Left colon (tissue), 2 donors: ENCODE measurements at regions not wholly inside any gene's neighbourhood (a gene's known extent, or its start where the extent isn't known, plus 50 kb on each side); places are given as distances from the start of the nearest gene placed in this dataset.
"Not testable (repeated sequence)": the region's sequence is repeated elsewhere in the genome, so short reads cannot be mapped to it uniquely, and the experiment has no call there.

Experiments used
- ATAC-seq: fragments of 200-7000 bp; cut with Tn5 transposase; one replicate; pipeline ENCODE4 v1.9.1; 2020; ENCODE audit warnings: mild to moderate bottlenecking, moderate library complexity
- DNase-seq, 2 donors: peaks; one replicate each; pipeline ENCODE4 v3.0.0-alpha.2; 2020
- intact Hi-C, 2 donors: fragments of 100-400 bp; cut with DNase I in 1 of 2; cut with micrococcal nuclease in 1 of 2; formaldehyde crosslinking; loops; one replicate each; pipeline versions ENCODE4 v1.11.2 to v1.14.0; 2022; cut with DNase I, micrococcal nuclease
- donor health status: DM: no; HTN: no; CAD: no.
- donor health status: DM: yes; HTN: yes; CAD: no.

DNA sequence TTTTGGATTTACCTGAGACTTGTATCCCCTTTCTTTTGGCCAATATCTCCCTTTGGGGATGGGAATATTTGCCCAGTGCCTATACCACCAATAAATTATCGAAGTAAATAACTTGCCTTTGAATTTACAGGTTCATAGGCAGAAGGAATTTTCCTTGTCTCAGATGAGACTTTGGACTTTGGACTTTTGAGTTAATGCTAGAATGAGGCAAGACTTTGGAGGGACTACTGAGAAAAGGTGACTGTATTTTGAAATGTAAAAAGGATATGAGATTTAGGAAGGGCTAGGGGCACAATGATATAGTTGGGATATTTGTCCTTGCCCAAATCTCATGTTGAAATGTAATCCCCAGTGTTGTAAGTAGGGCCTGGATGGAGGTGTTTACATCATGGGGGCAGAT lies 384.5 kb upstream of the GHITM start:
- intact Hi-C loops = no loop called here
- DNase-seq = no peak

GRCh38 chr10:83760142-83760541 lies 379.2 kb upstream of the GHITM start:
- no peak for DNase-seq

More for the DNA sequence above, 384.5 kb upstream of the GHITM start:
- no peak for ATAC-seq

DNA sequence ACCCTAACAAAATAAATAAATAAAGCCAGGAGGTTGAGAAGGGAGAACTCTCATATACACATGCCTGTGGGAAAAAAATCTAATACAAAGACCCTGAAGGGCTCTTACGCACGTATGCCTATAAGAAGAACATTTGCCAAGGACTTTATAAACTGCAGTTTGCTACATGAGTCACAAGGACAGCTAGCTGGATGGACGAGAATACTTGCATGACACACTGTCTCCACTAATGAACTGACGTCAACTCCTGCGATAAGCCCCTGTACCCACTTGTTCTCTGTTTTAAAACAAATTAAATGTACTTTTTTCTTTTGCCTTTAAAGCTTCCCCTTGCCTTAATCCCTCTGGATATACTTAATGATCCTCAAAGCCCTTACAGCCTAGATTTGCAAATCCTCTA lies 374.6 kb upstream of the GHITM start:
- no peak for DNase-seq
- intact Hi-C loops = no loop called here
- ATAC-seq = no peak

More at GRCh38 chr10:83760142-83760541, 379.2 kb upstream of the GHITM start:
- intact Hi-C loops = no loop called here
- no peak for ATAC-seq

GRCh38 chr10:83765731-83766130 lies 373.6 kb upstream of the GHITM start:
- ATAC-seq = no peak

GRCh38 chr10:83769281-83769820 lies 370.0 kb upstream of the GHITM start:
- ATAC-seq (no peak), DNase-seq (no peak)
- intact Hi-C loops = no loop called here

More at GRCh38 chr10:83765731-83766130, 373.6 kb upstream of the GHITM start:
- DNase-seq = no peak
- intact Hi-C loops = no loop called here

GRCh38 chr10:83786701-83787100 lies 352.6 kb upstream of the GHITM start:
- ATAC-seq, DNase-seq, intact Hi-C loops: not testable (repeated sequence)

GRCh38 chr10:83801983-83802382 lies 337.3 kb upstream of the GHITM start:
- ATAC-seq (no peak), DNase-seq (no peak)
- intact Hi-C loops = no loop called here

DNA sequence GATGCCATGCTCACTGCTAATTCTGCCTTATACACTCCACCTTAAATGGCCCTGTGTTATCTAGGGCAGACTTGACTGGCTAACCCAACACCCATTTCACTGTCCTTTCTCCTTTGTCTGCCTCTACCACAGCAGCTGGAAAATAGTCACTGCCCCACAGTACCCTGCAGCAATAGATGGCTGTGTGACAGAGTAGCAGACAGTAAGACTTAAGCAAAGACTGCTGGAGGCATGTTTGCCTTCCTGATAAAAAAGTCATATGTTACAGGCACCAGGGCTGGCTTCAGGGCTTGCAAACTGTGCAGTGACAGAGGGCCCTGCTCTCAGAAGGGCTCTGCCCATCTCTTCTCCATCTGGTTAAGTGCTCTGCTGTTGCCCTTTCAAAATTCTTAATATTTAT lies 332.6 kb upstream of the GHITM start:
- intact Hi-C loops = no loop called here
- DNase-seq = no peak
- ATAC-seq = no peak

GRCh38 chr10:83809001-83809400 lies 330.3 kb upstream of the GHITM start:
- no peak for ATAC-seq
- DNase-seq = no peak
- intact Hi-C loops = no loop called here

GRCh38 chr10:83816942-83817341 lies 322.4 kb upstream of the GHITM start:
- ATAC-seq (no peak), DNase-seq (no peak)
- intact Hi-C loops = no loop called here

DNA sequence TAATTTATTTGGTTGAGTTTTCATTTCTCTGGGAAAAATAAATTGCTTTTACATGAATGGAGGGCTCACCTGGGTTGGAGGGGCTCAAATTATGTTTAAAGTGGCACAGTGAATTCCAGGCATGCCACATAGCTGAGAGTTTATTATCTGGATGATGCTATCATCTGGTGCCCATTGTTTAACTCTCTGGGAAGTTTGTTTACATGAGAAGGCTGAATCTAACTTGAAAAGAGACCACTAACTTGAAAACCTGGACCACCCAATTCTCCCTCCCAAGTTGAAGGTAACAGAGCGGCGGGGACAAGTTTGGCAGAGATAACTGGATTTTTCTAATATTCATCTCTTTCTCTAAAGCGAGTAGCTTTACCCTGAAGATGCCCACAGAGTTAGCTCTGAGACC lies 321.5 kb upstream of the GHITM start:
- no peak for ATAC-seq
- intact Hi-C loops = no loop called here
- DNase-seq = no peak

DNA sequence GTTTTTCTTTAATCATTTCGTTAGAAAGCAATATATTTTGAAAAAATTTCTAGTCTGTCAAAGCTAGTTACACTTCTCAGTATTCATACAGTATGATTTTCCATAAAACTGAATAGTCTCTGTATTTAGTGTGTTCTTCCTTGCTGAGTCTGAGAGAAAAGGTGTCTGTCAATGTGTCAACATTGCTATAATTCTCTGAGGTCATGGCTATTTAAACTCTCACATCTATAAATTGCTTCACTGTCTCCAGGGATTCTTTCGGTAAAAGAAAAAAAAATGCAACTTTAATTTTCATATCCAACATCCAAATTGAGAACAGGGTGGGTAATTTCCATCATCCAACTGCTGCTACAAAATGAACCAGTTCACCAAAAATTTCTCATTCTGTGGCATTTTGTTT lies 319.7 kb upstream of the GHITM start:
- intact Hi-C loops = no loop called here
- ATAC-seq = no peak
- DNase-seq = no peak

GRCh38 chr10:83820033-83820432 lies 319.3 kb upstream of the GHITM start:
- DNase-seq (no peak), ATAC-seq (no peak)
- intact Hi-C loops = no loop called here

- no peak for ATAC-seq
- no peak for DNase-seq
- intact Hi-C loops = no loop called here
Observed at GRCh38 chr10:83824099-83824498, 315.2 kb upstream of the GHITM start.

DNA sequence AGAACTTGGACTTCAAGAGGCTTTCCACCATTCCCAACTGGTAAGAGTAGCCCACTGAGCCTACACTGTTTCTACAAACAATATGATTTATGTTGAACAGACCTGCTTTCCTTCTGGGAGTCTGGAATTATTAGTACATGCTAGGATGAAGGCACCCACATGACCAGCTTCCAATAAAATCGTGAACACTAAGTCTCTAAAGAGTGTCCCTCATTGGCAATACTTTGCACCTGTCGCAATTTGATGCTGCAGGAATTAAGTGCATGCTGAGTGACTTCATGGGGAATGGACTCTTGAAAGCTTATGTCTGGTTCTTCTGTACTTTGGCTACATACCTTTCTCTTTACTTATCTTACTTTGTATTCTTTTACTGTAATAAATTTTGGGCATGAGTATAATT lies 305.2 kb upstream of the GHITM start:
- intact Hi-C loops = no loop called here
- ATAC-seq (no peak), DNase-seq (no peak)

- ATAC-seq (no peak), DNase-seq (no peak)
- intact Hi-C loops = no loop called here
Observed at GRCh38 chr10:83835945-83836745, 303.2 kb upstream of the GHITM start.

GRCh38 chr10:83848677-83849076 lies 290.6 kb upstream of the GHITM start:
- DNase-seq (no peak), ATAC-seq (no peak)
- intact Hi-C loops = no loop called here

DNA sequence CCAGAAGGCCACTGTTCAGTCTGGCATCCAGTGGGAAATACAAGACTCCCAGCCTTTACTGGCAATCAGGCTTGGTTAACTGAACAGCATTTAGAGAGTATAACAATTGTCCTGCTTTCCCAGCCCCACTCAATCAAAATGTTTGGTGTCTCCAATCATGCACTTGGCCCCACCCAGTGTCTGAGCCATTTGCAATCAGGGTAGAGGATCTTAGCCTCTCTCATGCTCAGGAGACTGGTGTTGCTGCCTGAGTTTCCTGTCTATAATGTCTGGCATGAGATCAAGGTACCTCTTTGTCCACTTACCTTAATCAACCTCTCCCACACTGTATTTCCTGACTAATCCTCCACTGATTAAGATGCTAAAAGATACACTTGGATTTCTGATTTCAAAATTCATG lies 290.2 kb upstream of the GHITM start:
- DNase-seq (no peak), ATAC-seq (no peak)
- intact Hi-C loops = no loop called here

GRCh38 chr10:83852146-83852545 lies 287.2 kb upstream of the GHITM start:
- no peak for DNase-seq
- intact Hi-C loops = no loop called here

DNA sequence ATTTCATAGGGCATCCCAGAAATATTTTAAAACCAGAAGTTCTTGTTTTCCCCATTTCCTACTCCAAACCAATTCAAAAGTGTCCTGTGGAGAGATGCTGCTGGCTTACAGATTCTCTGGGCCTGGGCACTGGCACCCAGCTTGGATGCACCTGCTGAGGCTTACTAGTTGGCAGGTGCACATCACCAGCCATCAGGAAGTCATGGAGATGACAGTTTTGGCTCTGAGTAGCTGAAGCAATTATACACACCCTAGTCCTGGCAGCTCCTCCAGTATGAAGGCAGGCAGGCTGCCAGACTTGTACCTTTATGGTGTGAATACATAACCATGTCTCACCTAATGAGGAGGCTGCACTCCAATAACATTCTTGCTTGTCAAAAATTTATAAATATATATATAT lies 276.6 kb upstream of the GHITM start:
- ATAC-seq = peak; percentile 26
- peak in 1 of 2 donors; percentile 18 for DNase-seq
- intact Hi-C loops = no loop called here

More at GRCh38 chr10:83852146-83852545, 287.2 kb upstream of the GHITM start:
- ATAC-seq = no peak
